22Rv1 (cell line): ENCODE measurements at regions not wholly inside any gene's neighbourhood (a gene's known extent, or its start where the extent isn't known, plus 50 kb on each side); places are given as distances from the start of the nearest gene placed in this dataset.

Experiments used
- ZFX ChIP-seq: fragments of 450-650 bp; IDR thresholded peaks from 2 replicates; pipeline ENCODE4 v1.6.1; 2017; ENCODE audit warnings: antibody characterized with exemption, borderline replicate concordance
- TF ChIP-seq, protein P1 (sequence below): fragments of 450-650 bp; IDR thresholded peaks from 2 replicates; pipeline ENCODE4 v1.5.1; 2017; ENCODE audit warnings: mild to moderate bottlenecking

DNA sequence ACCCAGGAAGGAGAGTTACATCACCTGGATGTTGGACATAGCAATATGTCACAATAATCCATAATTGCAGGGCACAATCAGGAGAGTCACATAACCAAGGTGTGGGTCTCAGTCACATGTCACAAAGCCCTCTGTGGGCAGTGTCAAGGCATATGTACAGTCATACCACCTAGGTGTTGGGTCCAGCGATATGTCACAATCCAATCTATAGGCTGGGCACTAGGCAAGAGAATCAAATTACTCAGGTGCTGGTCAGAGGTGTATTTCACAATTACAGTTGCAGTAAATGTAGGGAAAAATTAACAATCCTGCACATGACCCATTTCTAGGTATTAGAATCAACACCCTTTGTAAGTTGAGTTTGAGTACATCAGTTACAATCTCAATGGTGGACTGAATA, 126.2 kb upstream of the ZNF91 start:
- TF ChIP-seq, protein P1, sequence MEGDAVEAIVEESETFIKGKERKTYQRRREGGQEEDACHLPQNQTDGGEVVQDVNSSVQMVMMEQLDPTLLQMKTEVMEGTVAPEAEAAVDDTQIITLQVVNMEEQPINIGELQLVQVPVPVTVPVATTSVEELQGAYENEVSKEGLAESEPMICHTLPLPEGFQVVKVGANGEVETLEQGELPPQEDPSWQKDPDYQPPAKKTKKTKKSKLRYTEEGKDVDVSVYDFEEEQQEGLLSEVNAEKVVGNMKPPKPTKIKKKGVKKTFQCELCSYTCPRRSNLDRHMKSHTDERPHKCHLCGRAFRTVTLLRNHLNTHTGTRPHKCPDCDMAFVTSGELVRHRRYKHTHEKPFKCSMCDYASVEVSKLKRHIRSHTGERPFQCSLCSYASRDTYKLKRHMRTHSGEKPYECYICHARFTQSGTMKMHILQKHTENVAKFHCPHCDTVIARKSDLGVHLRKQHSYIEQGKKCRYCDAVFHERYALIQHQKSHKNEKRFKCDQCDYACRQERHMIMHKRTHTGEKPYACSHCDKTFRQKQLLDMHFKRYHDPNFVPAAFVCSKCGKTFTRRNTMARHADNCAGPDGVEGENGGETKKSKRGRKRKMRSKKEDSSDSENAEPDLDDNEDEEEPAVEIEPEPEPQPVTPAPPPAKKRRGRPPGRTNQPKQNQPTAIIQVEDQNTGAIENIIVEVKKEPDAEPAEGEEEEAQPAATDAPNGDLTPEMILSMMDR, result no peak
- TF ChIP-seq ZFX, result no peak
